ENCODE measurements at regions not wholly inside any gene's neighbourhood (a gene's known extent, or its start where the extent isn't known, plus 50 kb on each side); places are given as distances from the start of the nearest gene placed in this dataset.

DNA sequence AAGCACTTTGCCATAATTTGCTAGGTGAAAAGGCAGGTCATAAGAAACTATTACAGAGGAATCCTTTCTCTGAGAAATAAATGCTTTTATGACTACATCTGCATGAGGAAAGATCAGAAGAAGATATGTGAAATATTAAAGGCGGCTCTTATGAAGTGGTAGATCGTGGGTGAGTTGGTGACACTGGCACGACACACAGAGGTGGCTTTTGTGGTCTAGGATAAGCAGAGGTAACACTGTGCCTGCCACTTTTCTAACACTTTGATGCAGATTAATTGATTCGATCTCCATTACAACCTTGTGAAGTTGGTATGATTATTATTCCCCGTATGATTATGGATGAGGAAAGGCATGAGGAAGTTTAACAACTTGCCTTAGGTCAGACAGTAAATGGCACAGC is 60.0 kb upstream of the ELK3 start:
- DNase-seq: no peak

DNA sequence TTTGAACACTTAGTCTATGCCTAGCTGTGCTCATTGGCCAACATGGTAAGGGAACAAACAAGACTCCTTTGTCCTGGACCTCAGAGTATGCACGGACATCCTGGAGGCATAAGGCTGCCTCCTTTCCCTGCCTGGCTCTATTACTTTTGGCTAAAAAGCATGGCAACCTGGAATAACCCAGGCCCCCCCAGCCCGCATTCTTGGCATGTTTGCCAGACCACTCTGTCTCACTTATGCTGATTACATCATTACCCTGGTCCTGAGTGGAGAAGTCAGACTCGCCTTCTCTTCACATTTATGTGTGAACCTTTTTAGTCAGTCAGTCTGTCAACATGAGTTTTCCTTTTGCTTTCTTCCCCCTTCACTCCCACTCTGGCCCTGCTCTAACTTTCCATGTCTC is 58.0 kb upstream of the ELK3 start:
- no peak for DNase-seq

DNA sequence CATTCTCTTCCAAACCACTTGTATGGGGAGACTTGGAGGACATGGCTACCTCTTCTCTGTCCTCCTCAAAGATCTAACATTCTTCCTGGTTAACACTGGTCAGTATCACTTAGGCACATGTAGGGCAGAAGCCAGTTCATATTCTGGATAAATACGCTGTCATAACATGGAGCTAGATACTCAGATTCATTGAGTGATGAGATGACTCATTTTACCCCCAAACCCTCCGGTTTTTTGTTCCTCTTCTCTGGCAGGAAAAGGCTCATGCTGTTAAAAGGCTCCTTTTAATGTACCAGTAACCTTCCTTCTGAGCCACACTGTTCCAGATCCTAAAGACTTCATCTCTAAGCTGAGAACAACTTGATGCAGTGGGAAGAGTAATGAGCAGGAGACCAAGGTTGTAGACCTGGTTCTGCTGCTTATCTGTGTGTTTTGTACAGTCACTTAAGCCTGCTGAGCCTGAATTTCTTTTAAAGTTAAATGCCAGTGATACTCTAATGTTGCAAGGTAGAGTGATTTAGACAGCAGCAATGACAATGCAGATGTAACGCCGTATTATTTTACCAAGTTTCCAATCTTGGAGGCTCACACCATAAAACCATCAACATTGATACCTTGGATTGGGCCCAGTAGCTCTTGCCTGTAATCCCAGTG is 57.3 kb upstream of the ELK3 start:
- no peak for DNase-seq

DNA sequence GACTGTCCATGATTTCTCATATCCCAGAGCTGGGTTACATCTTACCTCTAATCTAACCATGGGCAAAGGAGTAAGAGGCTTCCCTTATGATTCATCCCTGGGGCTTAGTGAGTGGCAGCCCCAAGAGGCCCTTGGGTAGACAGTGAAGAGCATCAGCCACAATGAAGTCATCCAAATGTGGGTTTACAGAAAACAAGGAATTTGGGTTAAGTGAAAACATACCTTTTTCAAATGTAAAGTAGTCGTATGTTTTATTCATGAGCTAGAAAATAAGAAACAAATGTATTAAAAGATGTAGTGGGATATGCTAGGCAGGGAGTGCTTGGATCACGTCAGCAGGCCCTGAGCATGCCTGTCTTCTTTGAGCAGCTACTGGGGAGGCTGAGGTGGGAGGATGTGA is 54.0 kb upstream of the ELK3 start:
- DNase-seq: no peak

DNA sequence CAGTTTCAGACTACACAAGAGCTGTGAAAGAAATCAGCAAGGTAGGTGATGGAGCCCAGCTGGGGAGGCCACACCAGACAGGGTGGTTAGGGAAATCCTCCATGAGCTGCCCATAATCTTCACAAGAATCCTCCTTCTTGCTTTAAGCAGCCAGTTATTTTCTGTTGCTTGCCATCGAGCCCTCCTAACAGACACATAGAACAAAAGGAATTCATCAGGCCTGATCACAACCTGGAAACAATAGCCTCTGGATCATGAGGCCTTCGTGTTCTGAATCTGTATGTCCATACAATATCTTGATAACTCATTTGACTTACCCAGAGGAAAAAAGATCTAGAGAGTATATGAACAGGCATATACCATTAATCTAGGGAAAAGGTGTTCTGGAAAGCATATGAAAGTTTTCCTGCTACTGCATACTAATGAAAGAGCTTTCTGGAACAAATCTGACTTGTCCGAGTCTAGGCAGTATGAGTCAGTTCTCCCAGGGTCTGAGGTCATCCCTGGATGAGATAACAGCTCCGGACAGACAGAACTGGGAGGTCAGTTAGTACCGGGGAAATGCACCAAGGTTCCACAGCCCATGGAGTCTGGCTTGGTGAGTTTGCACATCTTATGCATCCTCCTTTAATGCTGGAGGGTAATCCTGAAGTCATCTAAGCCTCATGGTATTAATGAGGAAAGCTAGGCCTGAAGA is 52.8 kb upstream of the ELK3 start:
- no peak for DNase-seq

DNA sequence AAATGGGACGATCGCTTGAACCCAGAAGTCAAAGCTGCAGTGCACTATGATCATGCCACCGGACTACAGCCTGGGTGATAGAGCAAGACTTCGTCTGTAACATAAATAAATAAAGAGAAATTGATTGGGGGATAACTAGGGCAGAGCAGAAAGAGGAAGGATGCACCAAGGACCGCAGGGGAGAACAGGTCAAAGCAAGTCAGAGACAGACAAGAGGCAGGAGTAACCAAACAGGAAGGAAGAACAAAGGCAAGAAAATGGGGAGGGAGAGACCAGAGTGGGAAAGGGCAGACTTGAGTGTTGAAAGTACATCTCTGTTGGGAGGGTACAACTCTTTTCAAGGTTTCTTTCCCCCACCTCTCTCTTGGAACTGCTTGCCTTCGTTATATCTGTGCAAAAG is 50.8 kb upstream of the ELK3 start:
- no peak for DNase-seq

DNA sequence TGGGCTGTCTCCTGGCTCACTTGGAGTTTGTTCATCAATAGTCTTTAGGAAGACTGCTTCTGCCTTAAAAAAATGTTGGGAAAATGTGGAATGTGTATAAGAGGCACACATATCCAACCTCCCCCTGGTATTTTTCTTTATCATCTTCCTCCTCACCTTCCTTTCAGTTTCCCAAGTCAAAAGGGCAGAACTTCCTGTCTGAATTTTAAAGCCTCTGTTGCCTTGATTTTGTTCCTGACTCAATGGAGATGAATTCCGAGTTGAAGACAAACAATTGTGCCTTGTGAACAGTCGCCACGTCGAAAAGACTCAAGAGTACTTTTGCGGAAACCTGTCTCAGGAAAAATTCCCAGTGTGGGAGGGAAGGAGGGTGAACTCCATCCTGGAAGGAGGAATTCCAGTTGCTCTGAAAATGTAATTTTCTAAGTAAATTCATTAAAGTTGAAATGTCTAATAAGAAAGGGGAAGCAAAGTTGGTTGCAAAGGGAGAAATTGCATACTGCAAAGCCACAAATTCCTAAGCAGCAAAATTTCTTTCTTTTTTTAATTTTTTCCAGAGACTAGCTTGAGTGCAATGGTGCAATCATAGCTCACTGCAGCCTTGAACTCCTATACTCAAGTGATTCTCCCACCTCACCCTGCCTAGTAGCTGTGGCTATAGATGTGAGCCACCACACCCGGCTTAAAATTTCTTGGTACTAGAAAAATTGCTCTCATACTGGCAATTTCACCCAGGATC is 50.2 kb upstream of the ELK3 start:
- DNase-seq: no peak

Data from C1 segment of cervical spinal cord (tissue), 14 donors.